ENCODE measurements at regions not wholly inside any gene's neighbourhood (a gene's known extent, or its start where the extent isn't known, plus 50 kb on each side); places are given as distances from the start of the nearest gene placed in this dataset.

GRCh38 chr12:65681226-65681625 lies 143.1 kb upstream of the HMGA2 start:
- no peak overlapping the region for H3K27ac ChIP-seq
- no peaks in the 10 kb centered on the region for H3K4me1 ChIP-seq
- H3K36me3 ChIP-seq: no peaks in the 10 kb centered on the region
- DNase-seq: no peak
- peaks cover 0 to 5% (median 0%) of the 10 kb centered on the region in 11 donors for H3K9me3 ChIP-seq
- intact Hi-C loops (cut with DNase I): loop anchor here in 4 of 10 donors (10.0 kb wide), 2 partner anchors 76 to 116 kb away; no protein-coding TSS in a partner anchor
- no peaks in the 10 kb centered on the region for H3K27me3 ChIP-seq
- no peak overlapping the region for H3K4me3 ChIP-seq
- no peak for TF ChIP-seq CTCF (IDR thresholded peaks at IDR 0.05)
- ATAC-seq: no peak
- WGBS, 2 donors: 33 to 36% methylated on average over 1 of the region's 1 CpG

GRCh38 chr12:65682112-65682511 lies 142.2 kb upstream of the HMGA2 start:
- WGBS, 2 donors: 42 to 62% methylated on average over 3 of the region's 3 CpGs
- ATAC-seq (no peak), DNase-seq (no peak)
- Histone ChIP-seq H3K4me1 (no peaks in the 10 kb centered on the region), H3K27me3 (no peaks in the 10 kb centered on the region), H3K36me3 (no peaks in the 10 kb centered on the region), H3K9me3 (peaks cover 0 to 5% (median 0%) of the 10 kb centered on the region in 11 donors), H3K4me3 (no peak overlapping the region), H3K27ac (no peak overlapping the region)
- no peak for TF ChIP-seq CTCF (IDR thresholded peaks at IDR 0.05)
- intact Hi-C loops (cut with DNase I): loop anchor here in 4 of 10 donors (10.0 kb wide), 2 partner anchors 77 to 117 kb away; no protein-coding TSS in a partner anchor

GRCh38 chr12:65684906-65685305 lies 139.4 kb upstream of the HMGA2 start:
- Histone ChIP-seq H3K4me3 (no peak overlapping the region), H3K36me3 (no peaks in the 10 kb centered on the region), H3K27ac (no peak overlapping the region), H3K27me3 (no peaks in the 10 kb centered on the region), H3K4me1 (no peaks in the 10 kb centered on the region), H3K9me3 (no peaks in the 10 kb centered on the region)
- intact Hi-C loops (cut with DNase I): loop anchor here in 4 of 10 donors (5.0 to 10.0 kb wide), 3 partner anchors 80 to 120 kb away; no protein-coding TSS in a partner anchor
- ATAC-seq (no peak), DNase-seq (no peak)
- no peak for TF ChIP-seq CTCF (IDR thresholded peaks at IDR 0.05)
- WGBS, 2 donors: 82 to 86% methylated on average over 2 of the region's 2 CpGs

GRCh38 chr12:65685514-65685913 lies 138.8 kb upstream of the HMGA2 start:
- Histone ChIP-seq H3K4me3 (no peak overlapping the region), H3K9me3 (no peaks in the 10 kb centered on the region), H3K27me3 (no peaks in the 10 kb centered on the region), H3K36me3 (no peaks in the 10 kb centered on the region), H3K4me1 (no peaks in the 10 kb centered on the region), H3K27ac (no peak overlapping the region)
- TF ChIP-seq CTCF (IDR thresholded peaks at IDR 0.05): peak in 8 of 9 donors; percentile 19 to 61 (median 48)
- DNase-seq (no peak), ATAC-seq (no peak)
- intact Hi-C loops (cut with DNase I): loop anchor here in 4 of 10 donors (5.0 to 10.0 kb wide), 3 partner anchors 81 to 121 kb away; no protein-coding TSS in a partner anchor
- WGBS, 2 donors: 66 to 75% methylated on average over 4 of the region's 4 CpGs

All from heart right ventricle (tissue), 16 donors.